IMR-90 (cell line): ENCODE measurements at regions not wholly inside any gene's neighbourhood (a gene's known extent, or its start where the extent isn't known, plus 50 kb on each side); places are given as distances from the start of the nearest gene placed in this dataset.

Experiments
- BHLHE40 ChIP-seq: fragments of 150-350 bp; IDR thresholded peaks from 2 replicates; pipeline ENCODE4 v1.6.1; 2016; ENCODE audit warnings: mild to moderate bottlenecking, low read depth, low read length
- CEBPB ChIP-seq: IDR thresholded peaks from 2 replicates; pipeline ENCODE4 v1.6.1; 2012; ENCODE audit warnings: low read depth, low read length, improper control_type of control experiment
- CHD1 ChIP-seq: IDR thresholded peaks from 2 replicates; pipeline ENCODE4 v1.6.1; 2012; ENCODE audit warnings: low read depth, low read length, improper control_type of control experiment
- MAFK ChIP-seq: IDR thresholded peaks from 2 replicates; pipeline ENCODE4 v1.6.1; 2012; ENCODE audit warnings: low read depth, low read length, improper control_type of control experiment
- MXI1 ChIP-seq: IDR thresholded peaks from 2 replicates; pipeline ENCODE4 v1.6.1; 2012; ENCODE audit warnings: low read depth, mild to moderate bottlenecking, low read length, moderate library complexity, borderline replicate concordance
- NFE2L2 ChIP-seq: fragments of 150-350 bp; IDR thresholded peaks from 2 replicates; pipeline ENCODE4 v1.6.1; 2016; ENCODE audit warnings: low read depth, mild to moderate bottlenecking, low read length
- POLR2A ChIP-seq: IDR thresholded peaks from 2 replicates; pipeline ENCODE4 v1.6.1; 2012; ENCODE audit warnings: mild to moderate bottlenecking, low read depth, low read length
- RAD21 ChIP-seq: IDR thresholded peaks from 2 replicates; pipeline ENCODE4 v1.6.1; 2012; ENCODE audit warnings: low read length, improper control_type of control experiment
- RCOR1 ChIP-seq: IDR thresholded peaks from 2 replicates; pipeline ENCODE4 v1.6.1; 2012; ENCODE audit warnings: mild to moderate bottlenecking, low read length, improper control_type of control experiment; ENCODE audit not compliant: insufficient replicate concordance
- RFX5 ChIP-seq: IDR thresholded peaks from 2 replicates; pipeline ENCODE4 v1.8.0; 2012; ENCODE audit warnings: low read depth, mild to moderate bottlenecking, low read length, moderate library complexity
- SMC3 ChIP-seq: fragments of 150-350 bp; IDR thresholded peaks from 2 replicates; pipeline ENCODE4 v1.6.1; 2016; ENCODE audit warnings: low read depth, mild to moderate bottlenecking, antibody characterized with exemption, low read length, moderate library complexity
- TF ChIP-seq, protein P1 (sequence below): conservative IDR thresholded peaks from 2 replicates; pipeline ENCODE4 v1.5.1; 2012; ENCODE audit warnings: mild to moderate bottlenecking, low read depth, low read length, improper control_type of control experiment
- TF ChIP-seq, protein P2 (sequence below): fragments of 150-350 bp; IDR thresholded peaks from 2 replicates; pipeline ENCODE4 v1.6.1; 2017; ENCODE audit warnings: mild to moderate bottlenecking, antibody characterized with exemption, low read length, low read depth
- TF ChIP-seq, protein P3 (sequence below): fragments of 150-350 bp; IDR thresholded peaks from 2 replicates; pipeline ENCODE4 v1.6.1; 2016; ENCODE audit warnings: low read depth, mild to moderate bottlenecking, low read length, moderate library complexity, borderline replicate concordance

GRCh38 chr6:105755885-105756284 lies 330.3 kb upstream of the PRDM1 start:
- TF ChIP-seq, protein P1, sequence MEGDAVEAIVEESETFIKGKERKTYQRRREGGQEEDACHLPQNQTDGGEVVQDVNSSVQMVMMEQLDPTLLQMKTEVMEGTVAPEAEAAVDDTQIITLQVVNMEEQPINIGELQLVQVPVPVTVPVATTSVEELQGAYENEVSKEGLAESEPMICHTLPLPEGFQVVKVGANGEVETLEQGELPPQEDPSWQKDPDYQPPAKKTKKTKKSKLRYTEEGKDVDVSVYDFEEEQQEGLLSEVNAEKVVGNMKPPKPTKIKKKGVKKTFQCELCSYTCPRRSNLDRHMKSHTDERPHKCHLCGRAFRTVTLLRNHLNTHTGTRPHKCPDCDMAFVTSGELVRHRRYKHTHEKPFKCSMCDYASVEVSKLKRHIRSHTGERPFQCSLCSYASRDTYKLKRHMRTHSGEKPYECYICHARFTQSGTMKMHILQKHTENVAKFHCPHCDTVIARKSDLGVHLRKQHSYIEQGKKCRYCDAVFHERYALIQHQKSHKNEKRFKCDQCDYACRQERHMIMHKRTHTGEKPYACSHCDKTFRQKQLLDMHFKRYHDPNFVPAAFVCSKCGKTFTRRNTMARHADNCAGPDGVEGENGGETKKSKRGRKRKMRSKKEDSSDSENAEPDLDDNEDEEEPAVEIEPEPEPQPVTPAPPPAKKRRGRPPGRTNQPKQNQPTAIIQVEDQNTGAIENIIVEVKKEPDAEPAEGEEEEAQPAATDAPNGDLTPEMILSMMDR: no peak
- TF ChIP-seq POLR2A: no peak
- TF ChIP-seq MXI1: no peak
- no peak for TF ChIP-seq RAD21
- TF ChIP-seq, protein P2, sequence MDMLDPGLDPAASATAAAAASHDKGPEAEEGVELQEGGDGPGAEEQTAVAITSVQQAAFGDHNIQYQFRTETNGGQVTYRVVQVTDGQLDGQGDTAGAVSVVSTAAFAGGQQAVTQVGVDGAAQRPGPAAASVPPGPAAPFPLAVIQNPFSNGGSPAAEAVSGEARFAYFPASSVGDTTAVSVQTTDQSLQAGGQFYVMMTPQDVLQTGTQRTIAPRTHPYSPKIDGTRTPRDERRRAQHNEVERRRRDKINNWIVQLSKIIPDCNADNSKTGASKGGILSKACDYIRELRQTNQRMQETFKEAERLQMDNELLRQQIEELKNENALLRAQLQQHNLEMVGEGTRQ: no peak
- no peak for TF ChIP-seq RFX5
- no peak for TF ChIP-seq CEBPB
- TF ChIP-seq CHD1: no peak
- TF ChIP-seq RCOR1: no peak
- no peak for TF ChIP-seq NFE2L2
- no peak for TF ChIP-seq BHLHE40
- no peak for TF ChIP-seq MAFK
- TF ChIP-seq, protein P3, sequence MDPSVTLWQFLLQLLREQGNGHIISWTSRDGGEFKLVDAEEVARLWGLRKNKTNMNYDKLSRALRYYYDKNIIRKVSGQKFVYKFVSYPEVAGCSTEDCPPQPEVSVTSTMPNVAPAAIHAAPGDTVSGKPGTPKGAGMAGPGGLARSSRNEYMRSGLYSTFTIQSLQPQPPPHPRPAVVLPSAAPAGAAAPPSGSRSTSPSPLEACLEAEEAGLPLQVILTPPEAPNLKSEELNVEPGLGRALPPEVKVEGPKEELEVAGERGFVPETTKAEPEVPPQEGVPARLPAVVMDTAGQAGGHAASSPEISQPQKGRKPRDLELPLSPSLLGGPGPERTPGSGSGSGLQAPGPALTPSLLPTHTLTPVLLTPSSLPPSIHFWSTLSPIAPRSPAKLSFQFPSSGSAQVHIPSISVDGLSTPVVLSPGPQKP: no peak
- no peak for TF ChIP-seq SMC3
